ENCODE measurements at regions not wholly inside any gene's neighbourhood (a gene's known extent, or its start where the extent isn't known, plus 50 kb on each side); places are given as distances from the start of the nearest gene placed in this dataset.

- H3K27ac ChIP-seq (ENCODE audit: low read depth, low read length): no peak overlapping the region
- H3K4me1 ChIP-seq (ENCODE audit: insufficient read depth, low read length): no peaks in the 10 kb centered on the region
- H3K4me3 ChIP-seq (ENCODE audit: low read length): no peak overlapping the region
- Mint-ChIP-seq H3K4me3 (no peak overlapping the region), H3K9me3 (no peaks in the 10 kb centered on the region), H3K27me3 (peaks cover 0 to 4% of the 10 kb centered on the region in 2 donors), H3K4me1 (peaks cover 0 to 6% (median 2%) of the 10 kb centered on the region in 3 donors), H3K36me3 (peaks cover 0 to under 1% (median 0%) of the 10 kb centered on the region in 3 donors), H3K27ac (peak overlapping the region in 1 of 8 donors; percentile 24)
- ChIA-PET CTCF (interaction anchor here (0.7 to 1.5 kb wide), 2 partner anchors 8 to 32 kb away, joined by 3 read pairs; no protein-coding TSS in a partner anchor), POLR2A (no interaction called here)
- no peaks in the 10 kb centered on the region for H3K36me3 ChIP-seq (ENCODE audit: insufficient read depth, low read length)
- DNase-seq: no peak
- no peaks in the 10 kb centered on the region for H3K27me3 ChIP-seq (ENCODE audit: insufficient read depth, low read length, poor library complexity, severe bottlenecking)
- no peaks in the 10 kb centered on the region for H3K9me3 ChIP-seq (ENCODE audit: low read length)
Observed at GRCh38 chr4:71229477-71230270, 109.1 kb upstream of the SLC4A4 start.

GRCh38 chr4:71230271-71231128 lies 108.3 kb upstream of the SLC4A4 start:
- no peak overlapping the region for H3K27ac Mint-ChIP-seq
- no peak overlapping the region for H3K4me3 ChIP-seq (ENCODE audit: low read length)
- no peaks in the 10 kb centered on the region for H3K9me3 ChIP-seq (ENCODE audit: low read length)
- no peaks in the 10 kb centered on the region for H3K36me3 ChIP-seq (ENCODE audit: insufficient read depth, low read length)
- H3K27me3 ChIP-seq (ENCODE audit: insufficient read depth, low read length, poor library complexity, severe bottlenecking): no peaks in the 10 kb centered on the region
- H3K4me3 Mint-ChIP-seq: no peak overlapping the region
- H3K27ac ChIP-seq (ENCODE audit: low read depth, low read length): no peak overlapping the region
- no peaks in the 10 kb centered on the region for H3K36me3 Mint-ChIP-seq
- POLR2A ChIA-PET: no interaction called here
- peaks cover under 1 to 8% (median 3%) of the 10 kb centered on the region in 3 donors for H3K4me1 Mint-ChIP-seq
- DNase-seq: no peak
- H3K27me3 Mint-ChIP-seq: peaks cover 0 to 4% of the 10 kb centered on the region in 2 donors
- no peaks in the 10 kb centered on the region for H3K4me1 ChIP-seq (ENCODE audit: insufficient read depth, low read length)
- no peaks in the 10 kb centered on the region for H3K9me3 Mint-ChIP-seq
- CTCF ChIA-PET: interaction anchor here (1.0 to 1.5 kb wide), 2 partner anchors 8 to 29 kb away, joined by 3 read pairs; no protein-coding TSS in a partner anchor

- Histone ChIP-seq H3K4me3 (ENCODE audit: low read length) (no peak overlapping the region), H3K36me3 (ENCODE audit: insufficient read depth, low read length) (no peaks in the 10 kb centered on the region), H3K9me3 (ENCODE audit: low read length) (no peaks in the 10 kb centered on the region), H3K27ac (ENCODE audit: low read depth, low read length) (no peak overlapping the region), H3K27me3 (ENCODE audit: insufficient read depth, low read length, poor library complexity, severe bottlenecking) (no peaks in the 10 kb centered on the region), H3K4me1 (ENCODE audit: insufficient read depth, low read length) (no peaks in the 10 kb centered on the region)
- POLR2A ChIA-PET: no interaction called here
- CTCF ChIA-PET: interaction anchor here (1.0 kb wide), 1 partner anchor 30 kb away, joined by 3 read pairs; no protein-coding TSS in a partner anchor
- H3K4me1 Mint-ChIP-seq: peaks cover 5 to 15% (median 6%) of the 10 kb centered on the region in 3 donors
- peaks cover 0 to 4% of the 10 kb centered on the region in 2 donors for H3K27me3 Mint-ChIP-seq
- H3K36me3 Mint-ChIP-seq: no peaks in the 10 kb centered on the region
- no peak for DNase-seq
- H3K9me3 Mint-ChIP-seq: no peaks in the 10 kb centered on the region
- no peak overlapping the region for H3K4me3 Mint-ChIP-seq
- peak overlapping the region in 1 of 8 donors; percentile 27 for H3K27ac Mint-ChIP-seq
Observed at GRCh38 chr4:71231129-71232055, 107.4 kb upstream of the SLC4A4 start.

GRCh38 chr4:71232056-71232430 lies 106.8 kb upstream of the SLC4A4 start:
- no peaks in the 10 kb centered on the region for H3K36me3 ChIP-seq (ENCODE audit: insufficient read depth, low read length)
- H3K27ac Mint-ChIP-seq: no peak overlapping the region
- H3K9me3 Mint-ChIP-seq: no peaks in the 10 kb centered on the region
- H3K27me3 ChIP-seq (ENCODE audit: insufficient read depth, low read length, poor library complexity, severe bottlenecking): no peaks in the 10 kb centered on the region
- no peaks in the 10 kb centered on the region for H3K36me3 Mint-ChIP-seq
- DNase-seq: no peak
- peaks cover 0 to 4% of the 10 kb centered on the region in 2 donors for H3K27me3 Mint-ChIP-seq
- POLR2A ChIA-PET: no interaction called here
- H3K4me1 Mint-ChIP-seq: peaks cover 5 to 15% (median 6%) of the 10 kb centered on the region in 3 donors
- H3K4me3 Mint-ChIP-seq: no peak overlapping the region
- H3K4me3 ChIP-seq (ENCODE audit: low read length): no peak overlapping the region
- H3K9me3 ChIP-seq (ENCODE audit: low read length): no peaks in the 10 kb centered on the region
- no peak overlapping the region for H3K27ac ChIP-seq (ENCODE audit: low read depth, low read length)
- CTCF ChIA-PET: no interaction called here
- no peaks in the 10 kb centered on the region for H3K4me1 ChIP-seq (ENCODE audit: insufficient read depth, low read length)

- H3K27ac Mint-ChIP-seq: no peak overlapping the region
- POLR2A ChIA-PET: no interaction called here
- H3K27me3 ChIP-seq (ENCODE audit: insufficient read depth, low read length, poor library complexity, severe bottlenecking): no peaks in the 10 kb centered on the region
- CTCF ChIA-PET: no interaction called here
- peaks cover 5 to 15% (median 6%) of the 10 kb centered on the region in 3 donors for H3K4me1 Mint-ChIP-seq
- no peaks in the 10 kb centered on the region for H3K36me3 ChIP-seq (ENCODE audit: insufficient read depth, low read length)
- no peak overlapping the region for H3K27ac ChIP-seq (ENCODE audit: low read depth, low read length)
- H3K4me3 ChIP-seq (ENCODE audit: low read length): no peak overlapping the region
- no peaks in the 10 kb centered on the region for H3K36me3 Mint-ChIP-seq
- no peaks in the 10 kb centered on the region for H3K9me3 Mint-ChIP-seq
- no peaks in the 10 kb centered on the region for H3K4me1 ChIP-seq (ENCODE audit: insufficient read depth, low read length)
- H3K27me3 Mint-ChIP-seq: peaks cover 0 to 4% of the 10 kb centered on the region in 2 donors
- H3K9me3 ChIP-seq (ENCODE audit: low read length): no peaks in the 10 kb centered on the region
- no peak overlapping the region for H3K4me3 Mint-ChIP-seq
- DNase-seq: no peak
Observed at GRCh38 chr4:71232846-71233245, 106.0 kb upstream of the SLC4A4 start.

- no peak for DNase-seq
- H3K27me3 Mint-ChIP-seq: peaks cover 0 to 4% of the 10 kb centered on the region in 2 donors
- Histone ChIP-seq H3K4me1 (ENCODE audit: insufficient read depth, low read length) (no peaks in the 10 kb centered on the region), H3K27ac (ENCODE audit: low read depth, low read length) (no peak overlapping the region), H3K36me3 (ENCODE audit: insufficient read depth, low read length) (no peaks in the 10 kb centered on the region), H3K27me3 (ENCODE audit: insufficient read depth, low read length, poor library complexity, severe bottlenecking) (no peaks in the 10 kb centered on the region), H3K9me3 (ENCODE audit: low read length) (no peaks in the 10 kb centered on the region), H3K4me3 (ENCODE audit: low read length) (no peak overlapping the region)
- peaks cover 3 to 9% (median 6%) of the 10 kb centered on the region in 3 donors for H3K4me1 Mint-ChIP-seq
- peak overlapping the region in 2 of 8 donors; percentile 13 to 21 for H3K27ac Mint-ChIP-seq
- H3K4me3 Mint-ChIP-seq: no peak overlapping the region
- no peaks in the 10 kb centered on the region for H3K36me3 Mint-ChIP-seq
- H3K9me3 Mint-ChIP-seq: no peaks in the 10 kb centered on the region
- ChIA-PET POLR2A (no interaction called here), CTCF (no interaction called here)
Observed at GRCh38 chr4:71235311-71236201, 103.3 kb upstream of the SLC4A4 start.

GRCh38 chr4:71236226-71236625 lies 102.6 kb upstream of the SLC4A4 start:
- no peak for DNase-seq
- ChIA-PET POLR2A (no interaction called here), CTCF (interaction anchor here (1.0 kb wide), 1 partner anchor 51 kb away, joined by 3 read pairs; no protein-coding TSS in a partner anchor)
- Mint-ChIP-seq H3K4me3 (no peak overlapping the region), H3K4me1 (peaks cover 3 to 9% (median 6%) of the 10 kb centered on the region in 3 donors), H3K36me3 (no peaks in the 10 kb centered on the region), H3K27ac (peak overlapping the region in 1 of 8 donors; percentile 8), H3K9me3 (no peaks in the 10 kb centered on the region), H3K27me3 (peaks cover 0 to 4% of the 10 kb centered on the region in 2 donors)
- no peaks in the 10 kb centered on the region for H3K36me3 ChIP-seq (ENCODE audit: insufficient read depth, low read length)
- H3K4me3 ChIP-seq (ENCODE audit: low read length): no peak overlapping the region
- no peaks in the 10 kb centered on the region for H3K27me3 ChIP-seq (ENCODE audit: insufficient read depth, low read length, poor library complexity, severe bottlenecking)
- no peak overlapping the region for H3K27ac ChIP-seq (ENCODE audit: low read depth, low read length)
- H3K9me3 ChIP-seq (ENCODE audit: low read length): no peaks in the 10 kb centered on the region
- H3K4me1 ChIP-seq (ENCODE audit: insufficient read depth, low read length): no peaks in the 10 kb centered on the region
